GM04503 (cell line): ENCODE measurements at regions not wholly inside any gene's neighbourhood (a gene's known extent, or its start where the extent isn't known, plus 50 kb on each side); places are given as distances from the start of the nearest gene placed in this dataset.
A peak's percentile ranks its signal among the peaks of the same experiment; 100 is the strongest.

Experiments used
- DNase-seq: peaks from one replicate; pipeline ENCODE4 v3.0.0-alpha.2; 2012; ENCODE audit warnings: low read depth

GRCh38 chr1:208587110-208587509 is 342.9 kb upstream of the PLXNA2 start:
- no peak for DNase-seq

GRCh38 chr1:208593306-208594006 is 349.3 kb upstream of the PLXNA2 start:
- DNase-seq = no peak

DNA sequence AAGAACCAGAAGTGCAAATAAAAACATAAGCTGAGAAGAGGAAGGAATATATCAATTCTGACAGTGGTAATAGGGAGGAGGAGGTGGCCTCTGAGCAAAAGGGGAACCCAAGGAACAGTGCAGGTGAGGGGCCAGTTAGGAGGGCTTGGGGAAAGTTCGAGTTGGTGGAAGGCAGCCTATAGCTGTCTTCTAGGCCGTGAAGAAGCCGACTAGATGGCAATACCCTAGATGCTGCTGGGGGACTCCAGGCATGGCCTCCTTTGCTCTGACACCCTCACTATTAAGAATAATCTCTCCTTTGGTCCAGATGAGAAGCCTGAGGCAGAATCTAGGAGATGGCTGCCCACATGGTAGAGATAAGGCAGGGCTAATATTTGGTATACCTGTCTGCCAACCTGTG is 351.1 kb upstream of the PLXNA2 start:
- DNase-seq = no peak

- peak; percentile 72 for DNase-seq
Observed at GRCh38 chr1:208595745-208596144, 351.6 kb upstream of the PLXNA2 start.

DNA sequence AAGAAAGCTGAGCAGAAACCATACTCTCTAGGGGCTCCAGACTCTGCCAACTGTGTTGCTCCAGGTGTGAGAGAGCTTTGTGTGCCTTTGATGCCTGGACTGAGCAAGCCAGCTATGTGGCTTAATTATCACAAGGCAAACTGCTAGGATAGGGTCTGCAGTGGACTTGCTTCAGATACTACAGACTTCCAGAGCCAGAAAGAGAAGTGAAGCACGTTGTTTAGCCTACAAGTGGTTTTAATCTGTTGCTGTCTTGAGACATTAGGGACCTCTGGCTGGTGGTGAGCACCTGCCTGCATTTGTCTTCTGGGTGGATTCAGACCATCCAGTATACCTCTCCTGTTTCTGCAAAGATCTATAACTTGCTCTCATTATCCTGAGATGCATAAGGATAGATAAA is 353.4 kb upstream of the PLXNA2 start:
- DNase-seq = no peak

- DNase-seq = no peak
Observed at GRCh38 chr1:208598021-208598420, 353.8 kb upstream of the PLXNA2 start.

DNA sequence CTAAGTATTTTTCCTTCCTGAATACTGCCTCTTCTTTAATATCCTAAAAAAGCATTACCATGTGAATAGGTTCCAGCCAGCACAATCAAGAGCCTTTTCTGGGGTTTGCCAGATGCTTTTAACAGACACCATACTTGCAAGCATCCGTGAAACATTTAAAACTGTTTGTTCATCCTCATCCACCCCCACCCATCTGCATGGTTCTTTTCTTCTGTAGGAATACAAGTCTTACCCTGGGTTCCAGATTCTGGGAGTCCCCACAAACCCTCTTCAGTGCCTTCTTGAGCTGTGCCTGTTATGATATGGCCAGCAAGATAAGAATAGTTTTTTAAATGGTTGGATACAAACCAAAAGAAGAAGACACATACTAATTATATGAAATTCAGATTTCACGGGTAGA is 354.9 kb upstream of the PLXNA2 start:
- DNase-seq = no peak

- DNase-seq = no peak
Observed at GRCh38 chr1:208600456-208601190, 356.4 kb upstream of the PLXNA2 start.

- DNase-seq = no peak
Observed at GRCh38 chr1:208601561-208601960, 357.4 kb upstream of the PLXNA2 start.

DNA sequence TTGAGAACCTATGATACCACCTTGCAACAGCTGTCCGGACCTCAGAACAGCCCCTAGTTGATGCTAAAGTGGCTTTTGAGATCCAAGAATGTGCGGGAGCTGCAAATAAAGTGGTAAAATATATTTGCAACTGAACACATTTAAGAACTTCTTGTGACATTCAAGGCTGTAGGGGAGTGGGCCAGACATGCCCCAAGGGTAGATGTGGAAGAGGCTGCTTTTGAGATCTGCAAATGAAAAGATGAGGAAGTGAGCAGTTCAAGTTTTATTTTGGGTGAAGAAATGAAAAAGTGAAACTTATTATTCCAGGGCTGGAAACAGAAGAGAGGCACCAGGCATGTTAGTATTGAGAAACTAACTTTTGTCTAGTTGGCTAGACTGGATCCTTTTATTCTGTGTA is 359.5 kb upstream of the PLXNA2 start:
- DNase-seq = no peak

- no peak for DNase-seq
Observed at GRCh38 chr1:208604295-208604694, 360.1 kb upstream of the PLXNA2 start.

GRCh38 chr1:208606959-208607358 is 362.8 kb upstream of the PLXNA2 start:
- DNase-seq = no peak

- DNase-seq = no peak
Observed at GRCh38 chr1:208607616-208608015, 363.4 kb upstream of the PLXNA2 start.

DNA sequence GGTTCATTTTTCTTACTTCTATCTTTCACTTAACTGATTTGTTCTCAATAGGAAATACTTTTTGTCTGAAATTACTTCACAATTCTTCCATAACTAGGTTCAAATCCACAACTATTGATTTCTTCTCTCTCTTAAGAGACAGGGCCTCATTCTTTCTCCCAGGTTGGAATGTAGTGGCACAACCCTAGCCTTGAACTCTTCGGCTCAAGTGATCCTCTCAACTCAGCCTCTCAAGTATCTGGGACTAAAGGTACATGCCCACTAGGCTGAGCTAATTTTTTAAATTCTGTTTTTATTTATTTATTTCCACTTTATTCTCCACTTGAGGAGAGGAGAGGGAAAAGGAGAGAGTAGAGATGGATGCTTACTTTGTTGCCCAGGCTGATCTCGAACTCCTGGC is 370.4 kb upstream of the PLXNA2 start:
- DNase-seq = no peak

DNA sequence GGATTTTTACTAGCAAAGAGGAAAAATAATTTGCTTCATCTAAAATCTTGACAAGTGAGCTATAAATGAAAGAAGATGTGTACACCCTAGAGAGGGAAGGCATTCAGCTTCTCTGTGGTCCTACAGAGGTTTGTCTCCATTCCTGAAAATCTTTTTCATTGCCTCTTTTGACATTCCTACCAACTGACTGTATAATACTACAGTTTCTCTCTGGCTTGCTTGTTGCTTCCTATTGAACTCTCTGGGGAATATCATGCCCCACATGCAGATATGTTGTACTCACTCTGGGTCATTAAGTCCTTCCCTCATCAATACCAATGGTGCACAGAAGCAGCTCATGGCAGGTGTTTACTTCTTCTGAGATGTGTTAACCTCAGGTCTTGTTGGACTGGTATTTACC is 371.2 kb upstream of the PLXNA2 start:
- DNase-seq = peak; percentile 25

DNA sequence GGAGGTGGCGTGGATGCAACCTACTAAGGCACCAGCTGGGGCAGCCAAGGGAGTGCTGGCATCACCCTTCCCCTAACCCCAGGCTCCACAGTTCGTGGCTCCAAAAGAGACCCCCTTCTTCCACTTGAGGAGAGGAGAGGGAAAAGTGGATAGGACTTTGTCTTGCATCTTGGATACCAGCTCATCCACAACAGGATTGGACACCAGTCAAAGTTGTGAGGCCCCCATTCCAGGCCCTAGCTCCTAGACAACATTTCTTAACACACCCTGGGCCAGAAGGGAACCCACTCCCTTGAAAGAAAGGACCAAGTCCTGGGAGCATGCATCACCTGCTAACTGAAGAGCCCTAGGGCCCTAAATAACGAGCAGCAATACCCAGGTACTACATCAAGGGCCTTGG is 372.6 kb upstream of the PLXNA2 start:
- no peak for DNase-seq

DNA sequence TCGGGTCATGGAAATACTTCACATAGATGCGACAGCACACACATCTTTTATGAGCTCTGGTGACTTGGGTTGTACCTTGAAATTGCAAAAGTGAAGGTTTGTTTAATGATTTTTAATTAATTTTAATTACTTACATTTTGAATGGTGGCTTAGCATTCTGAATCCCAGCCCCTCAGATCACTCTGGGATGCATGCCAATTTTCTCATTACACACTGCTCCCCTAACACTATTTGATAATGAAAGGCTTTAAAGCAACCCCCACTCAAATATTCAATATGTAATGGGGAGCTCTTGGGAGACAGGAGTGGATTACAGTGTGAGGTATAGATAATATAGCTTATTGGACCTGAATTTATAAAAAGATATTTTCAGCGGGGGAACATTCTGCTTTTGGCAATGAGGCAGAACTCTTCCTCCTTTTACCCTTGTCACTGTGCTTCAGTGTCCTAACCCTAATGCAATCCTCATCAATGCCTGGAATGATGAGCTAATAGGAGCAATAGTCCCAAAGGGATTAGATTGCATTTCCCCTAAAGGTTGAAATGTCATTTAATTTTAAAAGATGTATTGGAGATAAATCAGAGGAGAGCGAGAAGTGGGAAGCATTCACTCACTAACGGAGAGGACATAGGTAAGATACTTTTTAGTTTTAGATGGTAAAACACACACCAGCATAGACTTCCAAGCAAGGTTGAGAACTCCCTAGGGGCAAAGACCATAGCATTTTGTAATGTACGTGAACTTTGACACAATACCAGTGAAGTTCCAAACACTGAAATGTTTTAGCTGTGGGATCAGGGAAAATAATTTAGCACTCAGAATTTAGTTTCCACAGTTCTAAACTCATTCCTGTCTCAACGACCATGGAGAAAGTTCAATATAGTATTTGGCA is 384.1 kb upstream of the PLXNA2 start:
- DNase-seq = no peak

- no peak for DNase-seq
Observed at GRCh38 chr1:208631092-208631491, 386.9 kb upstream of the PLXNA2 start.

GRCh38 chr1:208631506-208631905 is 387.3 kb upstream of the PLXNA2 start:
- DNase-seq = no peak

GRCh38 chr1:208634346-208635140 is 390.4 kb upstream of the PLXNA2 start:
- DNase-seq = no peak

DNA sequence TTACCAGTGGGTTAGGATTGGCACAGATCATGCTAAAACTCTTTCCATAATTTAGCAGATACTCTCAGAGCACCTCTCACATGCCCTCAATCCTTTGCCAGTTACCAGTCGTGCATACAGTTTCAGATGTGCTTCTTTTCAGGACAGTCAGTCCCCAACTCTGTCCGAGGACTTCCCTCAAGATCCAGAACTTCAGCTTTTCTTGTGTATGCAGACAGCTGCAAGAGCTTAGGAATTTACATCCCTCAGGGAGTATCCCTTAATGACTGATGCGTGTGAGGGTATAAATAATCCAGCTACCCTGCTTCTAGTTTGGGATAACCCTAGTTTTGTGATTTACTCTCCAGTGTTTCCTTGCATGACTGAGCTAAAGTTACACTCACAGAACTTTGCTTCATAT is 393.0 kb upstream of the PLXNA2 start:
- DNase-seq = no peak

DNA sequence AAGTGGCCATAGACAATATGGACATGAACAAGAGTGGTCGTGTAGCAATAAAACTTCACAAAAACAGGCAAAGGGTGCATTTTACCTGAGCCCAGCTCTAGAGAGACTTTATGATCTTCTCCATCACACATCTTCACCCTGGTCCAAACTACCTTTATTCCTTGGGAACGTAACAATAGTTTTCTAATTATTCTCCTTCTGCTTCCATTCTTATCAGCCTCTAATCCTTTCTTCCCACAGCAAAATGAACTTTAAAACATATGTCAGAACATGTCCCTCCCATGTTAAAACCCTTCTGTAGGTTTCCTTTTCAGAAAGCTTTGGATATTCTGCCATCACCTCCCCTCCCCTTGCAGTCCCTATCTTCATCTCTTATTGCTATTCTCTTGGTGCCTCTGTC is 395.2 kb upstream of the PLXNA2 start:
- DNase-seq = no peak
